Astrocyte of the cerebellum (primary cell): ENCODE measurements at regions not wholly inside any gene's neighbourhood (a gene's known extent, or its start where the extent isn't known, plus 50 kb on each side); places are given as distances from the start of the nearest gene placed in this dataset.

Source experiments
- DNase-seq: peaks from one replicate; pipeline ENCODE4 v3.0.0-alpha.2; 2011; ENCODE audit warnings: low read depth
- H3K4me3 ChIP-seq: 2 replicates; pipeline ENCODE4 v1.5.1; 2011; ENCODE audit warnings: mild to moderate bottlenecking, low read depth, low read length, moderate library complexity
- CTCF ChIP-seq: IDR thresholded peaks from 2 replicates; pipeline ENCODE4 v1.5.1; 2012; ENCODE audit warnings: low read length, low read depth, moderate library complexity, mild to moderate bottlenecking; ENCODE audit errors: missing control alignments
- in situ Hi-C: cut with HindIII; loops from 2 replicates; pipeline ENCODE4 v1.10.0; 2017; ENCODE audit warnings: low sequenced_read_pairs

DNA sequence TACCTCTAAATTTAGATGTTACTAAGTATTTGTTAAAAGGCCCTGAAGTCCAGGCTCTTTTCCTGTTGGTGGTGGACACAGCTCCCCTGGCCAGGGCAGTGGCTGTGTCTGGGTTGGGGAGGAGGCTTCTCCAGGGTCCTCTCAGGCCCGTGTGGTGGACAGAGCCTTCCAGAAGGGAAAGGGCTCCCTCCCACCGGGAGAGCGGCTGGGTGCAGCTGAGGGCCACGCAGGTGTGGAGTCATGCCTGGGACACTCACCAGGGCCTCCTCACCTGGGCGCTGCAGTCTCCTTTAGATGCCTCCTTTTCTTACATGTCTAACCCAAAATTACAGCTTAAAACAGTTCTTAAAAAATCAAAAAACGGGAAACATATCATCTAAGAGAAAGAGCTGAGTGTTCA, 128.2 kb upstream of the TCERG1L start:
- no peak overlapping the region for H3K4me3 ChIP-seq
- in situ Hi-C loops, result no loop called here
- DNase-seq, result no peak
- TF ChIP-seq CTCF, result no peak

- no peak for DNase-seq
- in situ Hi-C loops, result no loop called here
- TF ChIP-seq CTCF, result no peak
- H3K4me3 ChIP-seq, result no peak overlapping the region
Measured at GRCh38 chr10:131440405-131441360, 129.2 kb upstream of the TCERG1L start.

GRCh38 chr10:131442271-131442670, 130.8 kb upstream of the TCERG1L start:
- in situ Hi-C loops, result no loop called here
- DNase-seq, result no peak
- no peak overlapping the region for H3K4me3 ChIP-seq
- TF ChIP-seq CTCF, result no peak

- no peak for DNase-seq
- in situ Hi-C loops, result no loop called here
- TF ChIP-seq CTCF, result no peak
- no peak overlapping the region for H3K4me3 ChIP-seq
Measured at GRCh38 chr10:131444286-131444685, 132.8 kb upstream of the TCERG1L start.

DNA sequence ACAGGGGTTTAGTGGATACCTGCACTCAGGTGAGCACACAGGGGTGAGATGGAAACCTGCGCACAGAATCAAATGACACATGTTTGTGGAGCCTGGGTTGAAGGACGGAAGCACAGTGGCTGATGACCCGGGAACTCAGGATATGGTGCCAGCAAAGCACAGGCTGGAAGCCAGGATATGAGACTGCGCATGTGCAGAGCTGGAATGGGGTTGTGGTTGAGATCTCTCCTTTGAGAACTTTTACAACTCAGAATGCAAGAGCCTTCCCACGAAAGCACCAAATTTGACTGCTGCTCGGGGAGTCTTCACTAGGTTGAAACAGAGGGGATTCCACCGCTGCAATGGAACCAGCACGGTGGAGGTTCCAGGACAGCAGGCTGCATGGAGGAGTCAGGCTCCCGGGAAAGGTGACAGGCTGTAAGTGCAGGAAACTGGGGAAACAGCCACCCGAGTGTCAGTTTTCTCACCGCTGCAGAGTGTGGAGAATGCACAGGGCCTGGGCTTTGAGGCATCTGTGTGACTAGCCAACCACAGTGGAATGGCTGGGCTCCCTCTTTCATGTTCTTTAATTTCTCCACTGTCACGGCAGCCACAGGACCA, 133.4 kb upstream of the TCERG1L start:
- H3K4me3 ChIP-seq, result no peak overlapping the region
- no peak for TF ChIP-seq CTCF
- no peak for DNase-seq
- in situ Hi-C loops, result no loop called here

GRCh38 chr10:131445623-131446022, 134.1 kb upstream of the TCERG1L start:
- no peak for DNase-seq
- in situ Hi-C loops, result no loop called here
- no peak for TF ChIP-seq CTCF
- no peak overlapping the region for H3K4me3 ChIP-seq
